ENCODE measurements at regions not wholly inside any gene's neighbourhood (a gene's known extent, or its start where the extent isn't known, plus 50 kb on each side); places are given as distances from the start of the nearest gene placed in this dataset.

- no peak for DNase-seq
Measured at GRCh38 chr5:68455216-68455615, 239.7 kb downstream of the PIK3R1 start.

- no peak for DNase-seq
Measured at GRCh38 chr5:68456756-68457217, 241.2 kb downstream of the PIK3R1 start.

- DNase-seq = no peak
Measured at GRCh38 chr5:68457285-68457684, 241.7 kb downstream of the PIK3R1 start.

GRCh38 chr5:68458416-68459021 is 243.0 kb downstream of the PIK3R1 start:
- no peak for DNase-seq

GRCh38 chr5:68459093-68459809 is 243.7 kb downstream of the PIK3R1 start:
- no peak for DNase-seq

- no peak for DNase-seq
Measured at GRCh38 chr5:68459810-68460139, 244.2 kb downstream of the PIK3R1 start.

- DNase-seq = no peak
Measured at GRCh38 chr5:68460147-68460798, 244.7 kb downstream of the PIK3R1 start.

GRCh38 chr5:68463606-68464005 is 248.1 kb downstream of the PIK3R1 start:
- no peak for DNase-seq

GRCh38 chr5:68464424-68464823 is 248.9 kb downstream of the PIK3R1 start:
- DNase-seq = no peak

- DNase-seq = no peak
Measured at GRCh38 chr5:68465133-68465532, 249.6 kb downstream of the PIK3R1 start.

GRCh38 chr5:68465934-68466551 is 250.5 kb downstream of the PIK3R1 start:
- DNase-seq = no peak

GRCh38 chr5:68467208-68467607 is 251.7 kb downstream of the PIK3R1 start:
- no peak for DNase-seq

- no peak for DNase-seq
Measured at GRCh38 chr5:68467794-68468193, 252.2 kb downstream of the PIK3R1 start.

- no peak for DNase-seq
Measured at GRCh38 chr5:68468322-68468721, 252.8 kb downstream of the PIK3R1 start.

- DNase-seq = no peak
Measured at GRCh38 chr5:68475476-68475983, 260.0 kb downstream of the PIK3R1 start.

- no peak for DNase-seq
Measured at GRCh38 chr5:68476854-68477253, 261.3 kb downstream of the PIK3R1 start.

- no peak for DNase-seq
Measured at GRCh38 chr5:68478301-68479095, 262.9 kb downstream of the PIK3R1 start.

GRCh38 chr5:68479524-68479923 is 264.0 kb downstream of the PIK3R1 start:
- no peak for DNase-seq

GRCh38 chr5:68480335-68480940 is 264.9 kb downstream of the PIK3R1 start:
- no peak for DNase-seq

- DNase-seq = peak; percentile 23 to 26
Measured at GRCh38 chr5:68482199-68482598, 266.6 kb downstream of the PIK3R1 start.

GRCh38 chr5:68484307-68485068 is 268.9 kb downstream of the PIK3R1 start:
- no peak for DNase-seq

Measured in cerebellar nuclear complex (tissue), 1 donor.